ENCODE measurements at regions not wholly inside any gene's neighbourhood (a gene's known extent, or its start where the extent isn't known, plus 50 kb on each side); places are given as distances from the start of the nearest gene placed in this dataset.
"Not testable (repeated sequence)": the region's sequence is repeated elsewhere in the genome, so short reads cannot be mapped to it uniquely, and the experiment has no call there.

DNA sequence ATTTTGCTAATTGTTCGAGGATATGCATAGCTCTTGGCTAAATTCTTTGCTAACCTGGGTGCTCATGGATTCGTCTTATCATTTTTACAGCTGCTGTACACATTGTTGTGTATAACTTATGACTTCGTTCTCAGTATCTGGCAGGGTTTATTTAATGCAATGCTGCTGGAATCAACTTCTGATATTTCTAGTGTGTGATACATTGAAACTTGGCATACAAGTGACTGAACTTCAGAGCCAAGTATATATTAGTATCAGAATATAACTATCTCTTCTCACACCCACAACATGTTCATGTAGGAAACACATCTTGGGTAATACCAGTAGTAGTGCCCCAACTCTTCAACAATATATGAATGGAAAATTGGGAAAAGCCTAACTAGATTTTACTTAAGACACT, 764.2 kb downstream of the TENT5A start:
- Histone ChIP-seq H3K9me3 (ENCODE audit: control insufficient read depth in 1 of 2, insufficient read depth in 1 of 2, low read depth in 1 of 2, low read length in 2 of 2) (peaks cover 0 to 10% of the 10 kb centered on the region in 2 experiments; a peak in 1 of 4 replicates), H3K4me2 (ENCODE audit: low read length) (no peak overlapping the region), H2AFZ (ENCODE audit: low read depth, low read length, poor library complexity, severe bottlenecking) (no peak overlapping the region), H3K27me3 (ENCODE audit: insufficient read depth, low read length) (no peaks in the 10 kb centered on the region), H3K4me3 (replicated peaks in 1 of 2; ENCODE audit: low read depth in 1 of 2, low read length in 2 of 2) (no peak overlapping the region), H3K4me1 (ENCODE audit: control insufficient read depth in 1 of 2, insufficient read depth in 2 of 2, low read length in 2 of 2) (no peaks in the 10 kb centered on the region), H3K9me2 (ENCODE audit: insufficient read depth) (no peaks in the 10 kb centered on the region), H3K9ac (ENCODE audit: low read length) (no peak overlapping the region), H3K27ac (ENCODE audit: low read depth, low read length) (no peak overlapping the region), H3K79me2 (ENCODE audit: insufficient read depth, low read length) (no peaks in the 10 kb centered on the region), H3K36me3 (ENCODE audit: control insufficient read depth in 1 of 2, insufficient read depth in 2 of 2, low read length in 2 of 2) (no peaks in the 10 kb centered on the region), H4K20me1 (ENCODE audit: insufficient read depth) (no peaks in the 10 kb centered on the region)
- ChIA-PET RAD21 (ENCODE audit: low non-redundant PET in 1 of 2, low total read pairs in 2 of 2, uncharacterized antibody in 2 of 2, unreplicated experiment in 2 of 2) (no interaction called here), POLR2A (no interaction called here), CTCF (no interaction called here)
- ATAC-seq (no peak), DNase-seq (ENCODE audit: low read depth, low spot score) (no peak)
- intact Hi-C loops (cut with micrococcal nuclease): no loop called here
- BruUV-seq (replicated peaks): no TSS peak
- TF ChIP-seq FOSL1 (IDR thresholded peaks at IDR 0.05; ENCODE audit: low read depth) (no peak), JUND (IDR thresholded peaks at IDR 0.05) (no peak), YY1 (IDR thresholded peaks at IDR 0.05; ENCODE audit: extremely low read depth, insufficient replicate concordance, low read depth, low read length) (no peak), CBX3 (IDR thresholded peaks at IDR 0.05; ENCODE audit: low read depth) (no peak), RAD21 (IDR thresholded peaks at IDR 0.05; ENCODE audit: low read depth) (no peak), SIN3A (IDR thresholded peaks at IDR 0.05; ENCODE audit: low read depth) (no peak), TCF7L2 (IDR thresholded peaks at IDR 0.05; ENCODE audit: borderline replicate concordance, extremely low read depth, insufficient read depth, insufficient read length) (no peak), EZH2 (IDR thresholded peaks at IDR 0.05) (no peak), SP1 (IDR thresholded peaks at IDR 0.05; ENCODE audit: low read depth) (no peak), CEBPB (IDR thresholded peaks at IDR 0.05; ENCODE audit: low read depth) (no peak)
- TF ChIP-seq, protein P1, sequence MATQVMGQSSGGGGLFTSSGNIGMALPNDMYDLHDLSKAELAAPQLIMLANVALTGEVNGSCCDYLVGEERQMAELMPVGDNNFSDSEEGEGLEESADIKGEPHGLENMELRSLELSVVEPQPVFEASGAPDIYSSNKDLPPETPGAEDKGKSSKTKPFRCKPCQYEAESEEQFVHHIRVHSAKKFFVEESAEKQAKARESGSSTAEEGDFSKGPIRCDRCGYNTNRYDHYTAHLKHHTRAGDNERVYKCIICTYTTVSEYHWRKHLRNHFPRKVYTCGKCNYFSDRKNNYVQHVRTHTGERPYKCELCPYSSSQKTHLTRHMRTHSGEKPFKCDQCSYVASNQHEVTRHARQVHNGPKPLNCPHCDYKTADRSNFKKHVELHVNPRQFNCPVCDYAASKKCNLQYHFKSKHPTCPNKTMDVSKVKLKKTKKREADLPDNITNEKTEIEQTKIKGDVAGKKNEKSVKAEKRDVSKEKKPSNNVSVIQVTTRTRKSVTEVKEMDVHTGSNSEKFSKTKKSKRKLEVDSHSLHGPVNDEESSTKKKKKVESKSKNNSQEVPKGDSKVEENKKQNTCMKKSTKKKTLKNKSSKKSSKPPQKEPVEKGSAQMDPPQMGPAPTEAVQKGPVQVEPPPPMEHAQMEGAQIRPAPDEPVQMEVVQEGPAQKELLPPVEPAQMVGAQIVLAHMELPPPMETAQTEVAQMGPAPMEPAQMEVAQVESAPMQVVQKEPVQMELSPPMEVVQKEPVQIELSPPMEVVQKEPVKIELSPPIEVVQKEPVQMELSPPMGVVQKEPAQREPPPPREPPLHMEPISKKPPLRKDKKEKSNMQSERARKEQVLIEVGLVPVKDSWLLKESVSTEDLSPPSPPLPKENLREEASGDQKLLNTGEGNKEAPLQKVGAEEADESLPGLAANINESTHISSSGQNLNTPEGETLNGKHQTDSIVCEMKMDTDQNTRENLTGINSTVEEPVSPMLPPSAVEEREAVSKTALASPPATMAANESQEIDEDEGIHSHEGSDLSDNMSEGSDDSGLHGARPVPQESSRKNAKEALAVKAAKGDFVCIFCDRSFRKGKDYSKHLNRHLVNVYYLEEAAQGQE (IDR thresholded peaks at IDR 0.05; ENCODE audit: low read depth): no peak
- TF ChIP-seq, protein P2, sequence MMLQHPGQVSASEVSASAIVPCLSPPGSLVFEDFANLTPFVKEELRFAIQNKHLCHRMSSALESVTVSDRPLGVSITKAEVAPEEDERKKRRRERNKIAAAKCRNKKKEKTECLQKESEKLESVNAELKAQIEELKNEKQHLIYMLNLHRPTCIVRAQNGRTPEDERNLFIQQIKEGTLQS (IDR thresholded peaks at IDR 0.05): no peak

DNA sequence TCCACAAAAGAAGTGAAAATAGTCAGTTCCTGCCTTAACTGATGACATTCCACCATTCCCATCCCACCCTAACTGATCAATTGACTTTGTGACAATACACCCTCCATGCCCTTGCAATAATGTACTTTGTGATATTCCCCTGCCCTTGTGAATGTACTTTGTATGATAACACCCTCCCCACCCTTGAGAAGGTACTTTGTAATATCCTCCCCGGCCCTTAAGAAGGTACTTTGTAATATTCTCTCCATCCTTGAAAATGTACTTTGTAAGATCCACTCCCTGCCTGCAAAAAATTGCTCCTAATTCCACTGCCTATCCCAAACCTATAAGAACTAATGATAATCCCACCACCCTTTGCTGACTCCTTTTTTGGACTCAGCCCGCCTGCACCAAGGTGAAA, 771.3 kb downstream of the TENT5A start:
- H3K4me1 ChIP-seq (ENCODE audit: control insufficient read depth in 1 of 2, insufficient read depth in 2 of 2, low read length in 2 of 2); POLR2A ChIA-PET; intact Hi-C loops (cut with micrococcal nuclease); CTCF ChIA-PET; H3K9ac ChIP-seq (ENCODE audit: low read length); H4K20me1 ChIP-seq (ENCODE audit: insufficient read depth); BruUV-seq (replicated peaks); H3K9me2 ChIP-seq (ENCODE audit: insufficient read depth); H3K36me3 ChIP-seq (ENCODE audit: control insufficient read depth in 1 of 2, insufficient read depth in 2 of 2, low read length in 2 of 2); H3K27me3 ChIP-seq (ENCODE audit: insufficient read depth, low read length); H2AFZ ChIP-seq (ENCODE audit: low read depth, low read length, poor library complexity, severe bottlenecking); DNase-seq (ENCODE audit: low read depth, low spot score); H3K79me2 ChIP-seq (ENCODE audit: insufficient read depth, low read length); H3K27ac ChIP-seq (ENCODE audit: low read depth, low read length); ATAC-seq; H3K4me3 ChIP-seq (replicated peaks in 1 of 2; ENCODE audit: low read depth in 1 of 2, low read length in 2 of 2); H3K4me2 ChIP-seq (ENCODE audit: low read length); H3K9me3 ChIP-seq (ENCODE audit: control insufficient read depth in 1 of 2, insufficient read depth in 1 of 2, low read depth in 1 of 2, low read length in 2 of 2); RAD21 ChIA-PET (ENCODE audit: low non-redundant PET in 1 of 2, low total read pairs in 2 of 2, uncharacterized antibody in 2 of 2, unreplicated experiment in 2 of 2): not testable (repeated sequence)
